DLD1 (cell line): ENCODE measurements at regions not wholly inside any gene's neighbourhood (a gene's known extent, or its start where the extent isn't known, plus 50 kb on each side); places are given as distances from the start of the nearest gene placed in this dataset.

Experiments used
- in situ Hi-C: cut with HindIII; loops from 2 replicates; pipeline ENCODE4 v1.10.0; 2017; ENCODE audit warnings: low sequenced_read_pairs

- in situ Hi-C loops = no loop called here
Measured at GRCh38 chr3:59424268-59425010, 374.6 kb upstream of the CFAP20DC start.

- in situ Hi-C loops = no loop called here
Measured at GRCh38 chr3:59423707-59424106, 373.9 kb upstream of the CFAP20DC start.

GRCh38 chr3:59422312-59422711, 372.5 kb upstream of the CFAP20DC start:
- in situ Hi-C loops = no loop called here

- in situ Hi-C loops = no loop called here
Measured at GRCh38 chr3:59418836-59419235, 369.0 kb upstream of the CFAP20DC start.

GRCh38 chr3:59412516-59412915, 362.7 kb upstream of the CFAP20DC start:
- in situ Hi-C loops = no loop called here

- in situ Hi-C loops = no loop called here
Measured at GRCh38 chr3:59411694-59412093, 361.9 kb upstream of the CFAP20DC start.

- in situ Hi-C loops = no loop called here
Measured at GRCh38 chr3:59411186-59411585, 361.4 kb upstream of the CFAP20DC start.

- in situ Hi-C loops = no loop called here
Measured at GRCh38 chr3:59408047-59408624, 358.3 kb upstream of the CFAP20DC start.

- in situ Hi-C loops = no loop called here
Measured at GRCh38 chr3:59407425-59407824, 357.6 kb upstream of the CFAP20DC start.

GRCh38 chr3:59406943-59407342, 357.1 kb upstream of the CFAP20DC start:
- in situ Hi-C loops = no loop called here

- in situ Hi-C loops = no loop called here
Measured at GRCh38 chr3:59404851-59405250, 355.0 kb upstream of the CFAP20DC start.

- in situ Hi-C loops = no loop called here
Measured at GRCh38 chr3:59404064-59404463, 354.2 kb upstream of the CFAP20DC start.

GRCh38 chr3:59401924-59402323, 352.1 kb upstream of the CFAP20DC start:
- in situ Hi-C loops = no loop called here

GRCh38 chr3:59392116-59392515, 342.3 kb upstream of the CFAP20DC start:
- in situ Hi-C loops = no loop called here

GRCh38 chr3:59391131-59391530, 341.3 kb upstream of the CFAP20DC start:
- in situ Hi-C loops = no loop called here

GRCh38 chr3:59388555-59389270, 338.9 kb upstream of the CFAP20DC start:
- in situ Hi-C loops = no loop called here

GRCh38 chr3:59386165-59386564, 336.3 kb upstream of the CFAP20DC start:
- in situ Hi-C loops = no loop called here

- in situ Hi-C loops = no loop called here
Measured at GRCh38 chr3:59385547-59385946, 335.7 kb upstream of the CFAP20DC start.

GRCh38 chr3:59381282-59381681, 331.5 kb upstream of the CFAP20DC start:
- in situ Hi-C loops = no loop called here

GRCh38 chr3:59380146-59380545, 330.3 kb upstream of the CFAP20DC start:
- in situ Hi-C loops = no loop called here

- in situ Hi-C loops = no loop called here
Measured at GRCh38 chr3:59374818-59375211, 325.0 kb upstream of the CFAP20DC start.
